ENCODE measurements at regions not wholly inside any gene's neighbourhood (a gene's known extent, or its start where the extent isn't known, plus 50 kb on each side); places are given as distances from the start of the nearest gene placed in this dataset.

DNA sequence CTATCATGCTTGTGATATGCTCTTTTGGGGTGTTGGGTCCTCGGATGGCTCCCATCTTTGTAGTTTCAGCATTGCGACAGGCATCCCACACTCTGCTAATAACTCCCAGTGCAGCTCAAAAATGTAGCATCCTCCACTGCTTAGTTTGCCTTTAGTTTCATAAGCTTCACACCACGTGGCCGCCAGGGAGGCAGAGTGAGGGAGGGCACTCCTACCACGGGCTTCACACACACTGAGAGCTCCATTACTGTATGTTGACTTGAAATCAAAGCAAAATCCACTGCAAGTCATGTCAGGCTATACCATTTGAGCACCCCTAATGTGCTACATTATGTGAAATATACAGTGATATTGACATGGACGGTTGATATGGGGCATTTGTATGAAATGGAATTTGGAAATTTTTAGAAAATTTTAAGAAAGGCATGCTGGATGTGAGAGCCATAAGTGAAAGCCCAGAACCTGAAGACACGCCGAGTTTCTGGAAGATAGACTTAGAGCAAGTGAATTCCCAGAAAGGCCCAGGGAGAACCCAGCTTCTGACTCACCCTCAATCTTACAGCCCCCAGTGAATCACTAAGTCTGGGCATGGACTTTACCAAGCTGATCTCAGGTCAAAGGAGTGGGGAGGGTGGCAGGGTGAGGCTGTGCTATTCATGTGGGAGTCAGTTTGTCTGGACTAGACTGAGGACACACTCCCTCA lies 94.1 kb downstream of the HSPH1 start:
- TF ChIP-seq POLR2A (IDR thresholded peaks at IDR 0.05) (no peak), POLR2AphosphoS5 (IDR thresholded peaks at IDR 0.05) (no peak), EP300 (IDR thresholded peaks at IDR 0.05) (no peak)
- TF ChIP-seq, protein P1, sequence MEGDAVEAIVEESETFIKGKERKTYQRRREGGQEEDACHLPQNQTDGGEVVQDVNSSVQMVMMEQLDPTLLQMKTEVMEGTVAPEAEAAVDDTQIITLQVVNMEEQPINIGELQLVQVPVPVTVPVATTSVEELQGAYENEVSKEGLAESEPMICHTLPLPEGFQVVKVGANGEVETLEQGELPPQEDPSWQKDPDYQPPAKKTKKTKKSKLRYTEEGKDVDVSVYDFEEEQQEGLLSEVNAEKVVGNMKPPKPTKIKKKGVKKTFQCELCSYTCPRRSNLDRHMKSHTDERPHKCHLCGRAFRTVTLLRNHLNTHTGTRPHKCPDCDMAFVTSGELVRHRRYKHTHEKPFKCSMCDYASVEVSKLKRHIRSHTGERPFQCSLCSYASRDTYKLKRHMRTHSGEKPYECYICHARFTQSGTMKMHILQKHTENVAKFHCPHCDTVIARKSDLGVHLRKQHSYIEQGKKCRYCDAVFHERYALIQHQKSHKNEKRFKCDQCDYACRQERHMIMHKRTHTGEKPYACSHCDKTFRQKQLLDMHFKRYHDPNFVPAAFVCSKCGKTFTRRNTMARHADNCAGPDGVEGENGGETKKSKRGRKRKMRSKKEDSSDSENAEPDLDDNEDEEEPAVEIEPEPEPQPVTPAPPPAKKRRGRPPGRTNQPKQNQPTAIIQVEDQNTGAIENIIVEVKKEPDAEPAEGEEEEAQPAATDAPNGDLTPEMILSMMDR (IDR thresholded peaks at IDR 0.05) = no peak

All from stomach (tissue), 4 donors.